BE2C (cell line): ENCODE measurements at regions not wholly inside any gene's neighbourhood (a gene's known extent, or its start where the extent isn't known, plus 50 kb on each side); places are given as distances from the start of the nearest gene placed in this dataset.
"Not testable (repeated sequence)": the region's sequence is repeated elsewhere in the genome, so short reads cannot be mapped to it uniquely, and the experiment has no call there.

Experiments used
- DNase-seq: peaks from one replicate; pipeline ENCODE4 v3.0.0-alpha.2; 2020
- H3K27me3 ChIP-seq: fragments of 250-450 bp; sonication (Bioruptor Pico); 2 replicates; pipeline ENCODE4 v1.5.1; 2020; ENCODE audit warnings: mild to moderate bottlenecking
- H3K36me3 ChIP-seq: fragments of 250-450 bp; sonication (Bioruptor Pico); 2 replicates; pipeline ENCODE4 v1.5.1; 2020; ENCODE audit warnings: mild to moderate bottlenecking
- H3K4me1 ChIP-seq: fragments of 250-450 bp; sonication (Bioruptor Pico); 2 replicates; pipeline ENCODE4 v1.5.1; 2020
- H3K4me3 ChIP-seq: 2 replicates; pipeline ENCODE4 v1.5.1; 2011; ENCODE audit warnings: low read depth, low read length
- H3K9me3 ChIP-seq: fragments of 250-450 bp; sonication (Bioruptor Pico); 2 replicates; pipeline ENCODE4 v1.5.1; 2020

DNA sequence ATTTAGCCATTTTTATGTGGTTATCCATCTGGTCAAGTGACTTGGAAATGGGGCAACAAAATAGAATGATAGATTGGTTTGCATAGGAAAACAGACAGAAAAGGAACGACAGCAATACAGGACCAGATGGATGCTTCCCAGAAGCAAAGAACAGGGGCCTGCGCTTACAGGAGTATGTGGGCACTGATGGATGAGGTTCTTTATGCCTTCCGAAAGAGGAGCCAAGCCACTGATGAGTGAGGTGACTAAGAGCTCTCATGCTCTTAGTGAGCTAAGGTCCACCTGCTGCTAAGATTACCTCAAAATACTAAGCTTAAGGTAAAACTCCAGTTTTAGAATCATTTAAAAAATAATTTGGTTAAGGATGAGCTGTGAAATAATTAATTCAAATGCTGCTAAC is 247.4 kb upstream of the FAM240B start:
- DNase-seq, H3K4me1 ChIP-seq, H3K27me3 ChIP-seq, H3K36me3 ChIP-seq, H3K9me3 ChIP-seq, H3K4me3 ChIP-seq: not testable (repeated sequence)

DNA sequence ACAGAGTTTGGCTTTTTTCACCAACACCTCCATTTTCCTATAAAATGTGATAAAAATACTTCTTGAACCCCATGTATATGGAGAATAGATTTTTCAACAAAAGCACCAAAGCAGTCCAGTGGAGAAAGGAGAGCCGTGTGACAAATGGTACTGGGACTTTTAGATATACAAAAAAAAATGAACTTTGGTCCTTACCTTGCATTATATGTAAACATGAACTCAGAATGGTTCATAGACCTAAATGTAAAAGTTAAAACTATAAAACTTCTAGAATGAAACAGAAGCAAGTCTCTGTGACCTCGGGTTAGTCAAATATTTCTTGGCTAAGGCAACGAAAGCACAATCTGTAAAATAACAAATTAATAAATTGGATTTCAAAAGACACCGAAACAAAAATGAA is 239.9 kb upstream of the FAM240B start:
- not testable (repeated sequence) for H3K4me1 ChIP-seq, H3K4me3 ChIP-seq, DNase-seq, H3K9me3 ChIP-seq, H3K27me3 ChIP-seq, H3K36me3 ChIP-seq

- not testable (repeated sequence) for H3K4me3 ChIP-seq, DNase-seq, H3K4me1 ChIP-seq
These were observed 235.9 kb upstream of the FAM240B start for GRCh38 chr9:38955837-38956236.

DNA sequence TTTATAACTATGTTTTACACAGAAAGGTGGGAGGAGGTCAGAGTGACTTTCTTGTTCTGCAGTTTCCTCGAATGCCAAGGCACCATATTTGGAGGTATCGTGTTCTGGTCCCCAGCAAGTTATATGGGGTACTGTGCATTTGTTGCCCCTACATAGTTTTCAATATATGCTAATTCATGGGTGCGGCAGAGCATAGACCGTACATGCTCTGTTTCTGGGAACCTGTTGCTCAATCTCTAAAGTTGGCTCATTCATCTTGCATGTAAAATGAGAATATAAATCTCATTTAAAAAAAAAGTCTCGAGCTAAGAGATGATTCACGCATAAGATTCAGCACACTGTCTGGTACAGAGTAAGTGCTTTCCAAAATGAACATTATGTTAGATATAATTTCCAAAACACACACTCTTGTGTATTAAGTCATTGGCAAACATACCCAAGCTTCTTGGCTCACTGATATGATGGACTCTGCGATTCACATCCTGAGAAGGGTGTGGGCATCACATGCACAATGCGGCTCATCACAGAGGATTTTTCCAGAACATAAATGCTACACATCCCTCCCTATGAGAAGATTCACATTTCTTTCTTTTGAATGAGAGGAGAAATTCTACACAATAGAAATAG is 232.9 kb upstream of the FAM240B start:
- H3K4me1 ChIP-seq, H3K9me3 ChIP-seq, H3K27me3 ChIP-seq, H3K4me3 ChIP-seq, H3K36me3 ChIP-seq, DNase-seq: not testable (repeated sequence)

More at GRCh38 chr9:38955837-38956236, 235.9 kb upstream of the FAM240B start:
- not testable (repeated sequence) for H3K9me3 ChIP-seq, H3K27me3 ChIP-seq, H3K36me3 ChIP-seq

GRCh38 chr9:38945929-38946570 is 226.1 kb upstream of the FAM240B start:
- not testable (repeated sequence) for DNase-seq, H3K4me1 ChIP-seq, H3K4me3 ChIP-seq, H3K27me3 ChIP-seq, H3K36me3 ChIP-seq, H3K9me3 ChIP-seq

- H3K4me3 ChIP-seq, H3K36me3 ChIP-seq, H3K9me3 ChIP-seq, H3K4me1 ChIP-seq, DNase-seq, H3K27me3 ChIP-seq: not testable (repeated sequence)
These were observed 225.0 kb upstream of the FAM240B start for GRCh38 chr9:38944881-38945449.

DNA sequence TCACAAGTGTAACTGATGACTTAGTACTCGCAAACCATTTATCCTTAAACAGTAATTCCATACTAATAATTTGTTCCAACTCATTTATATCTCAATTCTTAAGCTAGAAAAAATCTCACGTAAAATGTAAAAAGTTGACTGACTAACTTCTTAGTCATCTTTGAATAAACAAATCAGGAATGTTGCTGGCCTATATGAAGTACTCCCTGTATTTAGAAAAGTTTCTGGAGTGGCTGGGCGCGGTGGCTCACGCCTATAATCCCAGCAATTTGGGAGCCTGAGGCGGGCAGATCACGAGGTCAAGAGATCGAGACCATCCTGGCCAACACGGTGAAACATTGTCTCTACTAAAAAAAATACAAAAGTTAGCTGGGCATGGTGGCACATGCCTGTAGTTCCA is 220.6 kb upstream of the FAM240B start:
- H3K4me1 ChIP-seq, H3K4me3 ChIP-seq, H3K27me3 ChIP-seq, H3K9me3 ChIP-seq, DNase-seq, H3K36me3 ChIP-seq: not testable (repeated sequence)

DNA sequence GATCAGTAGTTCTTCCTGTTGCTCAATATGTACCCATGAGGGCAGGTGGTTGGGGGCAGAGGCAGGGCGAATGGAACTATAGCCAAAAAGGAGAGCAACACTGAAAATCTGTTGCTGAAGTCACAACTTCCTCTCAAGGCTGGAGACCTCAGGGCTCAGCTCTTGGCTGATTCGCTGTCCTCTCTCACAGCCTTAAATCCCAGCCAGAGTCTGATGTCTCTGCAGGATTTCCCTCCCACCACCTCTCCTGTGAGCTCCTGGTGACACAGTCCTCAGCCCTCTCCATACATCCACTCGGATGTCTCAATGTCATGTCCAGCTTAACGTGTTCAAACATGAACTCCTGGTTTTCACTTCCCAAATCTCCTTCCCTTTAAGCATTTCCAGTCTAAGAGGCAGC is 218.7 kb upstream of the FAM240B start:
- not testable (repeated sequence) for H3K27me3 ChIP-seq, H3K4me3 ChIP-seq, DNase-seq, H3K9me3 ChIP-seq, H3K4me1 ChIP-seq, H3K36me3 ChIP-seq

DNA sequence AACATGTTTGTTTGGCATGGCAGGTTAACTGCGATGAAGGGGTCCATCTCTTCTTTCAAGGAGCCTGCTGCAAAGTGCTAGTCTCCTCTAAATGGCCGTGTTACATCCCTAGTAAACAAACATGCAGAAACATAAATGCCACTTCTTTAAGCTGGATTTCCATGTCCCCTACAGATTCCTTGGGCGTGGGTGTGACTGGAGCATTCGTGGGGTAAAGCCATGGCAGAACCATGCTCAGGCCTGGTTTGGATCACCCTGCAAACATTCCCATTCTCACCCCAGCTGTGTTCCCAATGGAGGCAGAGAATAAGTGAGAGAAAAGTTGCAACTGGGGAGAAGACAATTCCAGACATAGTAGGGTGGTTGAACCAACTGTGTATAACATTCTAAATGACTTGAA is 208.0 kb upstream of the FAM240B start:
- not testable (repeated sequence) for DNase-seq, H3K27me3 ChIP-seq, H3K9me3 ChIP-seq, H3K4me3 ChIP-seq, H3K4me1 ChIP-seq, H3K36me3 ChIP-seq

DNA sequence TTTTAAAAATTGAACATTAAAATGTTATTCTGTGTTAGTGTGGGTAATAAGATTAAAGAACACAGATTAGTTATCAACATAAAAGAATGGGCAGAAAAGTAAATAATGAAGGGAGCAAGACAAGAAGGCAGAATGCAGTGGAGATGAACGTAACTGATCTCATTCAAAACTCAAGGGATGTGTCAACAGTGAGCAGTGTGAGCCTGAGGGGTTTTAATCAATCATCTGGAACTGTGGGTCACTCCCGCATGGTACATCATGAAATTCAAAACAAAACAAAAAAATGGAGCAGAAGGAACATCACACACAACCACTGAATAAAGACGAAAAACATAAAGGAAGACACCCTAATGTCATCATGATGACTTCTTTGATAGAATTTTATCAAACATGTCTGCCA is 206.6 kb upstream of the FAM240B start:
- H3K36me3 ChIP-seq, DNase-seq, H3K4me1 ChIP-seq, H3K4me3 ChIP-seq, H3K27me3 ChIP-seq, H3K9me3 ChIP-seq: not testable (repeated sequence)

GRCh38 chr9:38921253-38921652 is 201.3 kb upstream of the FAM240B start:
- H3K4me1 ChIP-seq, H3K4me3 ChIP-seq, H3K27me3 ChIP-seq, DNase-seq, H3K36me3 ChIP-seq, H3K9me3 ChIP-seq: not testable (repeated sequence)

DNA sequence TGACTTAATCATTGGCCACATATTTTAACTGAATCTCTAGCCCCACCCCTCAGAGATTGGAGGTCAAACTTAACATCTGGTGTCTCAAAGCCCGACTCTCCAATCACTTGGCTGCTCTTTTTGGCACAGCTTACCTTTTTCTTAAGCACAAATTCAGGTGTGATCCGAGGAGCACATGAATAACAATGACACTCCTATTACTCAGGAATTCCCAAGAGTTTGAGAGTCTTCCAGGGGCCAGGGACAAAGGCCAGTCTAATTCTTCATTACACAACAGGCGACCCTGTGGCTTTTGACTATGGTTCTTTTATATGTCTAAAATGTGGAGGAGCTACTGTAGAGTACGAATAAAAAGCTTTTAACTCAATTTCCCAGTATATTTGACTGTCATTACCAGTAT is 190.7 kb upstream of the FAM240B start:
- H3K27me3 ChIP-seq, H3K4me1 ChIP-seq, DNase-seq, H3K4me3 ChIP-seq, H3K36me3 ChIP-seq, H3K9me3 ChIP-seq: not testable (repeated sequence)

GRCh38 chr9:38904719-38905118 is 184.8 kb upstream of the FAM240B start:
- not testable (repeated sequence) for H3K36me3 ChIP-seq, DNase-seq, H3K9me3 ChIP-seq, H3K27me3 ChIP-seq, H3K4me3 ChIP-seq, H3K4me1 ChIP-seq

DNA sequence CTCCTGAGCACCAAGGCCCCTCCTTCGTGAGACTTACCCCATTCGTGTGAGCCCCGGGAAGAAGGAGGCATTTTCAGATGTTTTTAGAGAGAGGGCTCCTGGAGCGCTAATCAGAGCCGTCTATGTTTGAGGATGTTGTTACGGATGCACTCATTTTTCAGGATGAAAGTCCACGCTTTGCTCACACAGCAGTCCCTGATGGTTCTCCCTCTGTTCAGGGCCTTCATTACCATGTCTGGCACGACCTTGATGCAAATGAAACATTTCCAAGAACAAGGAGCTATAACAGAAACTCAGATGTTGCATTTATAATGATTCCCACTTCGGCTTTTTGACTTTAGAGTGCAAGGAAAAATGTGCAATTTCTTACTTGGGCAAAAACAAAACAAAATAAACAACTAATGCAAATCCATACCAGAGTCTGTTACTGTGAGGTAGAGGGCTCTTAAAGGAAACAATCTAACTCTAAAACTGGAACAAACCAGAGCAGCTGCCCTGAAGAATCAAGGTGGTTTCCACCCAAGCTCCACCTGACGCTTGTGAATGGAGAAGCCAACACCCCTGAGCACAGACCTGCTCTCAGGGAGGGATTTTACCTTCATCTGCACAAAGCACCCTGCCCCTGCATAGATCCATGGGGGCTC is 181.7 kb upstream of the FAM240B start:
- not testable (repeated sequence) for H3K4me1 ChIP-seq, DNase-seq, H3K36me3 ChIP-seq, H3K4me3 ChIP-seq, H3K27me3 ChIP-seq, H3K9me3 ChIP-seq

DNA sequence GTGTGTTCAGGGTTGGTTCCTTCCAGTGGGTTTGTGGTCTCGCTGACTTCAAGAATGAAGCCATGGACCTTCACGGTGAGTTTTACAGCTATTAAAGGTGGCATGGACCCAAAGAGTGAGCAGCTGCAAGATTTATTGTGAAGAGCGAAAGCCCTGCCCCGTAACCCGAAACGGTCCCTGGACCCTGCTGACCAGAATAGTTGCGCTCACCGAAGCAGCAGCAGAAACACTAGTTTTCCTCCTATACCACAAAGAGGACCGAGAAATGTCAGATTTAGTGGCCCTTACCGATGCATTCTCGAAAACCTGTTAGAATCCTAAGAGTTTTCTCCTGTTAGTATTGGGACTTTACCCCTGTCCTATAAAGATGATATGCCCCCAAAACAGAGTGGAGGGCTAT is 176.5 kb upstream of the FAM240B start:
- H3K4me3 ChIP-seq, H3K4me1 ChIP-seq, DNase-seq, H3K36me3 ChIP-seq, H3K9me3 ChIP-seq, H3K27me3 ChIP-seq: not testable (repeated sequence)

GRCh38 chr9:38895227-38895626 is 175.3 kb upstream of the FAM240B start:
- not testable (repeated sequence) for DNase-seq, H3K4me3 ChIP-seq, H3K27me3 ChIP-seq, H3K4me1 ChIP-seq, H3K9me3 ChIP-seq, H3K36me3 ChIP-seq
